IMR-90 (cell line): ENCODE measurements at regions not wholly inside any gene's neighbourhood (a gene's known extent, or its start where the extent isn't known, plus 50 kb on each side); places are given as distances from the start of the nearest gene placed in this dataset.

Experiments used
- ATAC-seq: fragments of 200-7000 bp; cut with Tn5 transposase; 2 replicates; pipeline ENCODE4 v1.9.1; 2020; ENCODE audit warnings: low read depth, mild to moderate bottlenecking, moderate library complexity
- BruUV-seq: library from RNA; stranded (reverse); fragments of 400-500 nt; replicated peaks from 2 replicates; lab custom pipeline; 2021; lab: Mats Ljungman, UMichigan
- CTCF ChIA-PET: fragments of 300-600 bp; formaldehyde crosslinking; extraction: SDS; loops from one replicate; lab custom pipeline; 2021; ENCODE audit warnings: antibody characterized with exemption; lab: Yijun Ruan, JAX
- POLR2A ChIA-PET: fragments of 300-600 bp; sonication (Branson Sonifier 250); formaldehyde crosslinking; loops from one replicate; lab custom pipeline; 2022; ENCODE audit warnings: antibody characterized with exemption; ENCODE audit not compliant: unreplicated experiment; lab: Charles Lee
- DNase-seq: peaks from one replicate; pipeline ENCODE4 v3.0.0; 2013
- H2AFZ ChIP-seq: replicated peaks from 2 replicates; pipeline ENCODE3; 2013; ENCODE audit warnings: low read length, mild to moderate bottlenecking; ENCODE audit not compliant: poor library complexity
- H2AK5ac ChIP-seq: 2 replicates; pipeline ENCODE4 v1.6.1; 2013; ENCODE audit warnings: low read depth, low read length, inconsistent platforms
- H2AK9ac ChIP-seq: replicated peaks from 2 replicates; pipeline ENCODE3; 2013; ENCODE audit warnings: mild to moderate bottlenecking, low read depth, low read length, moderate library complexity; ENCODE audit not compliant: poor library complexity
- H2BK120ac ChIP-seq: 2 replicates; pipeline ENCODE4 v1.6.1; 2013; ENCODE audit warnings: low read depth, low read length, inconsistent platforms
- H2BK15ac ChIP-seq: 3 replicates; pipeline ENCODE4 v1.6.1; 2013; ENCODE audit warnings: low read depth, low read length, inconsistent platforms
- H2BK20ac ChIP-seq: 2 replicates; pipeline ENCODE4 v1.6.1; 2013; ENCODE audit warnings: low read depth, mild to moderate bottlenecking, inconsistent platforms, low read length, moderate library complexity
- H2BK5ac ChIP-seq: 2 replicates; pipeline ENCODE4 v1.6.1; 2013; ENCODE audit warnings: mild to moderate bottlenecking, low read depth, low read length, inconsistent platforms; ENCODE audit not compliant: poor library complexity, severe bottlenecking
- H3K14ac ChIP-seq: replicated peaks from 2 replicates; pipeline ENCODE4 v1.6.1; 2013; ENCODE audit warnings: low read depth, low read length, inconsistent platforms
- H3K18ac ChIP-seq: 2 replicates; pipeline ENCODE4 v1.6.1; 2013; ENCODE audit warnings: low read depth, low read length, control low read depth
- H3K23ac ChIP-seq: 2 replicates; pipeline ENCODE4 v1.6.1; 2013; ENCODE audit warnings: low read depth, low read length, inconsistent platforms
- H3K27ac ChIP-seq: 2 replicates; pipeline ENCODE4 v1.5.1; 2013; ENCODE audit warnings: mild to moderate bottlenecking, control low read depth, low read length; ENCODE audit not compliant: insufficient read depth
- H3K27me3 ChIP-seq: 2 replicates; pipeline ENCODE4 v1.6.1; 2013; ENCODE audit warnings: low read length; ENCODE audit not compliant: control insufficient read depth, insufficient read depth
- H3K36me3 ChIP-seq: 2 replicates; pipeline ENCODE4 v1.6.1; 2013; ENCODE audit warnings: low read length, mixed read lengths; ENCODE audit not compliant: control insufficient read depth, insufficient read depth
- H3K4ac ChIP-seq: 2 replicates; pipeline ENCODE4 v1.6.1; 2013; ENCODE audit warnings: low read depth, low read length, inconsistent platforms
- H3K4me1 ChIP-seq: 2 replicates; pipeline ENCODE4 v1.6.1; 2013; ENCODE audit warnings: low read length, mixed read lengths; ENCODE audit not compliant: control insufficient read depth, insufficient read depth
- H3K4me2 ChIP-seq: 2 replicates; pipeline ENCODE4 v1.6.1; 2013; ENCODE audit warnings: low read depth, mild to moderate bottlenecking, control low read depth, low read length, moderate library complexity
- H3K4me3 ChIP-seq: 2 replicates; pipeline ENCODE4 v1.5.1; 2013; ENCODE audit warnings: low read depth, mild to moderate bottlenecking, control low read depth, low read length, moderate library complexity; ENCODE audit not compliant: insufficient read depth
- H3K56ac ChIP-seq: 2 replicates; pipeline ENCODE4 v1.6.1; 2013; ENCODE audit warnings: low read length, inconsistent platforms; ENCODE audit not compliant: insufficient read depth; ENCODE audit errors: extremely low read depth
- H3K79me1 ChIP-seq, 2 experiments: 2 replicates each; pipeline ENCODE4 v1.6.1; 2013; ENCODE audit warnings: low read length in 2 of 2, inconsistent platforms in 1 of 2, low read depth in 1 of 2
- H3K9ac ChIP-seq: 2 replicates; pipeline ENCODE4 v1.6.1; 2013; ENCODE audit warnings: low read depth, low read length, control low read depth
- H3K9me1 ChIP-seq: 2 replicates; pipeline ENCODE4 v1.6.1; 2013; ENCODE audit warnings: low read length, inconsistent platforms; ENCODE audit not compliant: insufficient read depth
- H3K9me3 ChIP-seq: 2 replicates; pipeline ENCODE4 v1.6.1; 2013; ENCODE audit warnings: low read length; ENCODE audit not compliant: control insufficient read depth, insufficient read depth
- H4K20me1 ChIP-seq: 2 replicates; pipeline ENCODE4 v1.6.1; 2013; ENCODE audit warnings: low read length, inconsistent platforms; ENCODE audit not compliant: insufficient read depth
- H4K5ac ChIP-seq: 2 replicates; pipeline ENCODE4 v1.6.1; 2013; ENCODE audit warnings: mild to moderate bottlenecking, low read depth, low read length, control low read depth
- H4K8ac ChIP-seq, 2 experiments: 2 replicates each; pipeline ENCODE4 v1.6.1; 2013; ENCODE audit warnings: low read depth in 2 of 2, low read length in 2 of 2, control low read depth in 1 of 2, inconsistent platforms in 1 of 2
- H4K91ac ChIP-seq: 2 replicates; pipeline ENCODE4 v1.6.1; 2013; ENCODE audit warnings: low read depth, low read length, inconsistent platforms; ENCODE audit not compliant: insufficient read depth
- BHLHE40 ChIP-seq: fragments of 150-350 bp; IDR thresholded peaks from 2 replicates; pipeline ENCODE4 v1.6.1; 2016; ENCODE audit warnings: mild to moderate bottlenecking, low read depth, low read length
- CEBPB ChIP-seq: IDR thresholded peaks from 2 replicates; pipeline ENCODE4 v1.6.1; 2012; ENCODE audit warnings: low read depth, low read length, improper control_type of control experiment
- CHD1 ChIP-seq: IDR thresholded peaks from 2 replicates; pipeline ENCODE4 v1.6.1; 2012; ENCODE audit warnings: low read depth, low read length, improper control_type of control experiment
- ELK1 ChIP-seq: fragments of 150-350 bp; IDR thresholded peaks from 2 replicates; pipeline ENCODE4 v1.6.1; 2016; ENCODE audit warnings: low read depth, mild to moderate bottlenecking, low read length, moderate library complexity, borderline replicate concordance
- FOS ChIP-seq: fragments of 150-350 bp; IDR thresholded peaks from 2 replicates; pipeline ENCODE4 v1.6.1; 2016; ENCODE audit warnings: low read depth, low read length
- MAFK ChIP-seq: IDR thresholded peaks from 2 replicates; pipeline ENCODE4 v1.6.1; 2012; ENCODE audit warnings: low read depth, low read length, improper control_type of control experiment
- MAZ ChIP-seq: IDR thresholded peaks from 2 replicates; pipeline ENCODE4 v1.6.1; 2012; ENCODE audit warnings: low read depth, mild to moderate bottlenecking, low read length, improper control_type of control experiment, moderate library complexity, borderline replicate concordance
- MXI1 ChIP-seq: IDR thresholded peaks from 2 replicates; pipeline ENCODE4 v1.6.1; 2012; ENCODE audit warnings: low read depth, mild to moderate bottlenecking, low read length, moderate library complexity, borderline replicate concordance
- NFE2L2 ChIP-seq: fragments of 150-350 bp; IDR thresholded peaks from 2 replicates; pipeline ENCODE4 v1.6.1; 2016; ENCODE audit warnings: low read depth, mild to moderate bottlenecking, low read length
- POLR2A ChIP-seq: IDR thresholded peaks from 2 replicates; pipeline ENCODE4 v1.6.1; 2012; ENCODE audit warnings: mild to moderate bottlenecking, low read depth, low read length
- RAD21 ChIP-seq: IDR thresholded peaks from 2 replicates; pipeline ENCODE4 v1.6.1; 2012; ENCODE audit warnings: low read length, improper control_type of control experiment
- RCOR1 ChIP-seq: IDR thresholded peaks from 2 replicates; pipeline ENCODE4 v1.6.1; 2012; ENCODE audit warnings: mild to moderate bottlenecking, low read length, improper control_type of control experiment; ENCODE audit not compliant: insufficient replicate concordance
- RFX5 ChIP-seq: IDR thresholded peaks from 2 replicates; pipeline ENCODE4 v1.8.0; 2012; ENCODE audit warnings: low read depth, mild to moderate bottlenecking, low read length, moderate library complexity
- SMC3 ChIP-seq: fragments of 150-350 bp; IDR thresholded peaks from 2 replicates; pipeline ENCODE4 v1.6.1; 2016; ENCODE audit warnings: low read depth, mild to moderate bottlenecking, antibody characterized with exemption, low read length, moderate library complexity
- WGBS, 2 experiments: methylation state at CpG; one replicate each; pipeline versions ENCODE4 v1.1.5 to v1.1.7; 2013; ENCODE audit warnings: missing lambda C conversion rate in 2 of 2; ENCODE audit not compliant: insufficient read length in 1 of 2; ENCODE audit errors: extremely low coverage in 2 of 2; 5-methylcytosine and 5-hydroxymethylcytosine counted together
- dilution Hi-C: fragments of 300-500 bp; cut with HindIII; formaldehyde crosslinking; loops from one replicate; pipeline ENCODE4 v1.14.3; 2018; ENCODE audit warnings: low sequenced_read_pairs; ENCODE audit not compliant: unreplicated experiment
- in situ Hi-C: fragments of 300-500 bp; cut with MboI; formaldehyde crosslinking; loops from 3 replicates; pipeline ENCODE4 v1.14.3; 2019; ENCODE audit warnings: low sequenced_read_pairs, inconsistent platforms, mixed read lengths
- intact Hi-C: fragments of 100-400 bp; cut with micrococcal nuclease; formaldehyde crosslinking; loops from 2 replicates; pipeline ENCODE4 v1.10.0; 2022
- TF ChIP-seq, protein P1 (sequence below): conservative IDR thresholded peaks from 2 replicates; pipeline ENCODE4 v1.5.1; 2012; ENCODE audit warnings: mild to moderate bottlenecking, low read depth, low read length, improper control_type of control experiment
- TF ChIP-seq, protein P2 (sequence below): fragments of 150-350 bp; IDR thresholded peaks from 2 replicates; pipeline ENCODE4 v1.6.1; 2017; ENCODE audit warnings: mild to moderate bottlenecking, antibody characterized with exemption, low read length, low read depth

DNA sequence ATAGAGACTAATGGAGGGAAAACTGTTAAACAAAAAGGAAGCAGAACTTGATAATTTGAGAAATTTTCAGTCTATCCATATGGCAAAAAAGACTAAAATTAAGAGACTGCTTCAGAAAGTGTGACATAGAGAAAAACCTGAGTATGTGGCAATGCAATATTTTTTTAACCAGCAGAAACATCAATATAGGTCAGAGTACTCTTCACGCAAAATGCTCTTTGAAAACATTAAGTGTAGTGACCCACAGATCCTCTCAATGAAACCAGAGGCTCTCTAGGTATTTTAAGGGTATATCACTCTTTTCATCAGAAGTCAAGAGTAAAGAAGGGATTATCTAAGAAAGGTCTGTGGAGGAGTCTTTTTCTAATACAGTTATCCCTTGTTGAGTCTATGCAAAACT, 1394.8 kb downstream of the DSC3 start:
- Histone ChIP-seq H2BK120ac (no peak overlapping the region), H2BK5ac (no peak overlapping the region), H2AK9ac (no peak overlapping the region), H3K4me2 (no peak overlapping the region), H3K9me1 (no peaks in the 10 kb centered on the region), H2AFZ (no peak overlapping the region), H3K27ac (no peak overlapping the region), H3K27me3 (no peaks in the 10 kb centered on the region), H4K91ac (no peak overlapping the region), H3K9me3 (no peaks in the 10 kb centered on the region), H4K20me1 (no peaks in the 10 kb centered on the region), H4K5ac (no peak overlapping the region), H2BK15ac (no peak overlapping the region), H3K4me3 (no peak overlapping the region), H3K4me1 (no peaks in the 10 kb centered on the region), H3K56ac (no peak overlapping the region), H3K36me3 (no peaks in the 10 kb centered on the region), H3K79me1 (no peaks in the 10 kb centered on the region), H3K23ac (no peak overlapping the region), H3K4ac (no peak overlapping the region), H4K8ac (no peak overlapping the region), H3K9ac (no peak overlapping the region), H2BK20ac (no peak overlapping the region), H3K18ac (no peak overlapping the region), H3K14ac (no peak overlapping the region), H2AK5ac (no peak overlapping the region)
- dilution Hi-C loops = no loop called here
- ATAC-seq (no peak), DNase-seq (no peak)
- no TSS peak for BruUV-seq
- in situ Hi-C loops = no loop called here
- TF ChIP-seq MAFK (no peak), NFE2L2 (no peak), SMC3 (no peak), MAZ (no peak), RAD21 (no peak), RCOR1 (no peak), ELK1 (no peak), FOS (no peak), POLR2A (no peak), RFX5 (no peak), CHD1 (no peak), BHLHE40 (no peak), MXI1 (no peak), CEBPB (no peak)
- TF ChIP-seq, protein P1, sequence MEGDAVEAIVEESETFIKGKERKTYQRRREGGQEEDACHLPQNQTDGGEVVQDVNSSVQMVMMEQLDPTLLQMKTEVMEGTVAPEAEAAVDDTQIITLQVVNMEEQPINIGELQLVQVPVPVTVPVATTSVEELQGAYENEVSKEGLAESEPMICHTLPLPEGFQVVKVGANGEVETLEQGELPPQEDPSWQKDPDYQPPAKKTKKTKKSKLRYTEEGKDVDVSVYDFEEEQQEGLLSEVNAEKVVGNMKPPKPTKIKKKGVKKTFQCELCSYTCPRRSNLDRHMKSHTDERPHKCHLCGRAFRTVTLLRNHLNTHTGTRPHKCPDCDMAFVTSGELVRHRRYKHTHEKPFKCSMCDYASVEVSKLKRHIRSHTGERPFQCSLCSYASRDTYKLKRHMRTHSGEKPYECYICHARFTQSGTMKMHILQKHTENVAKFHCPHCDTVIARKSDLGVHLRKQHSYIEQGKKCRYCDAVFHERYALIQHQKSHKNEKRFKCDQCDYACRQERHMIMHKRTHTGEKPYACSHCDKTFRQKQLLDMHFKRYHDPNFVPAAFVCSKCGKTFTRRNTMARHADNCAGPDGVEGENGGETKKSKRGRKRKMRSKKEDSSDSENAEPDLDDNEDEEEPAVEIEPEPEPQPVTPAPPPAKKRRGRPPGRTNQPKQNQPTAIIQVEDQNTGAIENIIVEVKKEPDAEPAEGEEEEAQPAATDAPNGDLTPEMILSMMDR = no peak
- TF ChIP-seq, protein P2, sequence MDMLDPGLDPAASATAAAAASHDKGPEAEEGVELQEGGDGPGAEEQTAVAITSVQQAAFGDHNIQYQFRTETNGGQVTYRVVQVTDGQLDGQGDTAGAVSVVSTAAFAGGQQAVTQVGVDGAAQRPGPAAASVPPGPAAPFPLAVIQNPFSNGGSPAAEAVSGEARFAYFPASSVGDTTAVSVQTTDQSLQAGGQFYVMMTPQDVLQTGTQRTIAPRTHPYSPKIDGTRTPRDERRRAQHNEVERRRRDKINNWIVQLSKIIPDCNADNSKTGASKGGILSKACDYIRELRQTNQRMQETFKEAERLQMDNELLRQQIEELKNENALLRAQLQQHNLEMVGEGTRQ = no peak
- intact Hi-C loops = no loop called here
- no CpG with 5 or more reads among the region's 1 CpG for WGBS, 2 experiments
- CTCF ChIA-PET = no interaction called here
- POLR2A ChIA-PET = no interaction called here
